ENCODE measurements at regions not wholly inside any gene's neighbourhood (a gene's known extent, or its start where the extent isn't known, plus 50 kb on each side); places are given as distances from the start of the nearest gene placed in this dataset.

- Histone ChIP-seq H3K27ac (ENCODE audit: control insufficient read depth, insufficient read depth) (no peak overlapping the region), H3K9ac (ENCODE audit: control insufficient read depth, insufficient read depth, low read length) (no peak overlapping the region), H3K36me3 (ENCODE audit: control insufficient read depth in 2 of 2, insufficient read depth in 2 of 2, low read length in 1 of 2) (no peaks in the 10 kb centered on the region), H3K4me3 (no peak overlapping the region), H3K79me2 (ENCODE audit: control insufficient read depth, insufficient read depth, low read length) (no peaks in the 10 kb centered on the region), H3K4me1 (ENCODE audit: control insufficient read depth, insufficient read depth, low read length) (no peaks in the 10 kb centered on the region), H3K9me3 (replicated peaks; ENCODE audit: control insufficient read depth, insufficient read depth, low read length) (no peaks in the 10 kb centered on the region), H4K20me1 (ENCODE audit: control insufficient read depth, insufficient read depth) (no peaks in the 10 kb centered on the region), H2AFZ (ENCODE audit: control insufficient read depth, low read depth, low read length) (no peak overlapping the region), H3K4me2 (ENCODE audit: control insufficient read depth, insufficient read depth) (no peak overlapping the region), H3K27me3 (replicated peaks in 1 of 2; ENCODE audit: control insufficient read depth in 2 of 2, insufficient read depth in 2 of 2, low read length in 1 of 2) (no peaks in the 10 kb centered on the region)
- FAIRE-seq, result no peak
- ChIA-PET CTCF (interaction anchor here (0.7 to 1.4 kb wide), 4 partner anchors 54 to 352 kb away, joined by 3 to 5 read pairs (median 4); no protein-coding TSS in a partner anchor), SMC1A (ENCODE audit: uncharacterized antibody, unreplicated experiment) (no interaction called here), POLR2A (no interaction called here), RAD21 (ENCODE audit: unreplicated experiment) (no interaction called here)
- 13% methylated on average over 4 of the region's 4 CpGs for WGBS (ENCODE audit: insufficient coverage, insufficient replicate concordance, low lambda C conversion rate, missing lambda C conversion rate)
- ATAC-seq, result peak; percentile 47; the same call in 1 of the 3 replicates
- BruUV-seq (replicated peaks), result no TSS peak
- intact Hi-C loops (cut with micrococcal nuclease; ENCODE audit: unreplicated experiment), result no loop called here
- in situ Hi-C loops (cut with MboI), result no loop called here
- no peak for DNase-seq (ENCODE audit: low read depth, low spot score)
- TF ChIP-seq CREM (IDR thresholded peaks at IDR 0.05; ENCODE audit: low read depth), result no peak
- TF ChIP-seq ZSCAN29 (IDR thresholded peaks at IDR 0.05), result no peak
- TF ChIP-seq ASH2L (IDR thresholded peaks at IDR 0.05; ENCODE audit: borderline replicate concordance, low read depth), result no peak
- TF ChIP-seq YBX1 (IDR thresholded peaks at IDR 0.05), result no peak
- TF ChIP-seq ZBTB4 (CRISPR knock-in tag; IDR thresholded peaks at IDR 0.05), result no peak
- TF ChIP-seq RBBP5 (conservative IDR thresholded peaks at IDR 0.05), result no peak
- no peak for TF ChIP-seq TCF7 (IDR thresholded peaks at IDR 0.05; ENCODE audit: borderline replicate concordance)
- no peak for TF ChIP-seq NRF1 (conservative IDR thresholded peaks at IDR 0.05; ENCODE audit: low read depth, low read length)
- no peak for TF ChIP-seq MXI1 (IDR thresholded peaks at IDR 0.05; ENCODE audit: low read depth, low read length)
- no peak for TF ChIP-seq ZNF687 (IDR thresholded peaks at IDR 0.05)
- TF ChIP-seq CTCF (IDR thresholded peaks at IDR 0.05 in 2 of 3, conservative IDR thresholded peaks at IDR 0.05 in 1 of 3; ENCODE audit: control insufficient read depth in 2 of 3, extremely low read depth in 1 of 3, insufficient read depth in 1 of 3, low read depth in 3 of 3, low read length in 3 of 3), result peak in 2 of 3 experiments; percentile 16 to 19; a peak in 2 of 6 replicates
- TF ChIP-seq HSF1 (IDR thresholded peaks at IDR 0.05; ENCODE audit: low read depth, low read length), result no peak
- TF ChIP-seq SREBF1 (IDR thresholded peaks at IDR 0.05; ENCODE audit: low read length), result no peak
- no peak for TF ChIP-seq ETV6 (conservative IDR thresholded peaks at IDR 0.05 in 1 of 2, IDR thresholded peaks at IDR 0.05 in 1 of 2; ENCODE audit: borderline replicate concordance in 1 of 2, low read depth in 1 of 2)
- TF ChIP-seq FOXM1 (IDR thresholded peaks at IDR 0.05; ENCODE audit: low read depth, low read length), result no peak
These were observed 64.9 kb upstream of the PAX1 start for GRCh38 chr20:21640556-21640955.

Data from GM12878 (cell line).